Effector memory CD8-positive, alpha-beta T cell (primary cell): ENCODE measurements at regions not wholly inside any gene's neighbourhood (a gene's known extent, or its start where the extent isn't known, plus 50 kb on each side); places are given as distances from the start of the nearest gene placed in this dataset.

Source experiments
- ATAC-seq: fragments of 150-1000 bp; cut with Tn5 transposase; replicated peaks from 2 replicates; pipeline ENCODE4 v1.10.0; 2021; ENCODE audit warnings: mild to moderate bottlenecking, moderate library complexity
- DNase-seq, 3 experiments: peaks; one replicate each; pipeline ENCODE4 v3.0.0; 2021
- H3K27ac Mint-ChIP-seq, 2 donors: one replicate each; pipeline ENCODE4 v1.8.0; 2022; ENCODE audit warnings: mild to moderate bottlenecking in 2 of 2, mixed read lengths in 2 of 2, moderate library complexity in 2 of 2
- H3K27me3 Mint-ChIP-seq, 2 donors: one replicate each; pipeline ENCODE4 v1.8.0; 2022; ENCODE audit warnings: mixed read lengths in 2 of 2
- H3K36me3 Mint-ChIP-seq: one replicate; pipeline ENCODE4 v1.8.0; 2022; ENCODE audit warnings: mild to moderate bottlenecking, moderate library complexity, mixed read lengths; ENCODE audit not compliant: insufficient read depth
- H3K4me1 Mint-ChIP-seq, 2 donors: one replicate each; pipeline ENCODE4 v1.8.0; 2022; ENCODE audit warnings: low read depth in 2 of 2, mixed read lengths in 2 of 2
- H3K4me3 Mint-ChIP-seq, 2 donors: one replicate each; pipeline ENCODE4 v1.8.0; 2022; ENCODE audit warnings: mild to moderate bottlenecking in 2 of 2, mixed read lengths in 2 of 2, moderate library complexity in 2 of 2
- H3K9me3 Mint-ChIP-seq, 2 donors: one replicate each; pipeline ENCODE4 v1.8.0; 2022; ENCODE audit warnings: mixed read lengths in 2 of 2

DNA sequence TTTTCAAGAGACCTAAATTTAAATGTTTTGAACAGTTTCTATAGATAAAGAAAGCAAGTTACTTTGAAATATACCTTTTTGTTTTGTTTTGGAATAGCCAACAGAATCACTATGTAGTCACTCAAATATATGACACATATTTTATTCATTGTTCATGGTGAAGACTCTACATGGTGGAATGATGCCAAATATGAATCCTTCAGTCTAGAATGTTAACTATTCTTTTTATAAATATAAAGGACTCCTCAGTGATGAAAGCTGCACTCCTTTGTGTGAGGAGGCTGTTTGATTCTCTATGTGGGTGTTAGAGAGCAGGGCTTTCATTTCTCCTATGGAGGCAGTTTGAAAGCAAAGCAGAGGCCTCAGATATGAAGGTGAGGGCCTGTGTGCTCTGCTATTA, 396.4 kb upstream of the LRRTM1 start:
- Mint-ChIP-seq H3K4me3 (no peak overlapping the region), H3K4me1 (no peaks in the 10 kb centered on the region), H3K9me3 (peaks cover 8 to 43% of the 10 kb centered on the region in 2 donors), H3K36me3 (no peaks in the 10 kb centered on the region), H3K27me3 (no peaks in the 10 kb centered on the region), H3K27ac (no peak overlapping the region)
- ATAC-seq (no peak), DNase-seq (no peak)
